ENCODE measurements at regions not wholly inside any gene's neighbourhood (a gene's known extent, or its start where the extent isn't known, plus 50 kb on each side); places are given as distances from the start of the nearest gene placed in this dataset.

GRCh38 chr6:1536526-1537429, 72.9 kb upstream of the FOXC1 start:
- DNase-seq = peak in 2 of 3 donors; percentile 8 to 36
- peak overlapping the region; percentile 38 to 75 (median 63) for H3K4me3 Mint-ChIP-seq
- peaks cover 0 to 5% (median 5%) of the 10 kb centered on the region in 3 donors for H3K36me3 Mint-ChIP-seq
- H3K27ac Mint-ChIP-seq = peak overlapping the region; percentile 73 to 90 (median 80)
- H3K9me3 Mint-ChIP-seq = no peaks in the 10 kb centered on the region
- H3K27me3 Mint-ChIP-seq (ENCODE audit: low read depth in 3 of 3) = peaks cover 0 to 2% (median 0%) of the 10 kb centered on the region in 3 donors
- peaks cover 15 to 25% of the 10 kb centered on the region in 2 donors for H3K4me1 Mint-ChIP-seq

- no peak for DNase-seq
- H3K36me3 Mint-ChIP-seq = peaks cover 5 to 8% (median 7%) of the 10 kb centered on the region in 3 donors
- H3K4me1 Mint-ChIP-seq = peaks cover 15 to 25% of the 10 kb centered on the region in 2 donors
- H3K27ac Mint-ChIP-seq = peak overlapping the region in 1 of 6 donors; percentile 53
- no peak overlapping the region for H3K4me3 Mint-ChIP-seq
- H3K27me3 Mint-ChIP-seq (ENCODE audit: low read depth in 3 of 3) = peaks cover 0 to 2% (median 2%) of the 10 kb centered on the region in 3 donors
- H3K9me3 Mint-ChIP-seq = no peaks in the 10 kb centered on the region
Measured at GRCh38 chr6:1538369-1538768, 71.3 kb upstream of the FOXC1 start.

- no peaks in the 10 kb centered on the region for H3K9me3 Mint-ChIP-seq
- peak overlapping the region in 1 of 6 donors; percentile 36 for H3K27ac Mint-ChIP-seq
- DNase-seq = no peak
- H3K4me1 Mint-ChIP-seq = peaks cover 15 to 25% of the 10 kb centered on the region in 2 donors
- H3K36me3 Mint-ChIP-seq = peaks cover 5 to 14% (median 12%) of the 10 kb centered on the region in 3 donors
- peaks cover 0 to 4% (median 3%) of the 10 kb centered on the region in 3 donors for H3K27me3 Mint-ChIP-seq (ENCODE audit: low read depth in 3 of 3)
- no peak overlapping the region for H3K4me3 Mint-ChIP-seq
Measured at GRCh38 chr6:1538810-1539478, 70.8 kb upstream of the FOXC1 start.

- H3K4me3 Mint-ChIP-seq = no peak overlapping the region
Measured at GRCh38 chr6:1540864-1541521, 68.7 kb upstream of the FOXC1 start.

GRCh38 chr6:1542335-1542734, 67.4 kb upstream of the FOXC1 start:
- no peak overlapping the region for H3K27ac Mint-ChIP-seq
- H3K36me3 Mint-ChIP-seq = peaks cover 5 to 27% (median 19%) of the 10 kb centered on the region in 3 donors
- H3K4me1 Mint-ChIP-seq = peaks cover 4 to 12% of the 10 kb centered on the region in 2 donors
- no peak overlapping the region for H3K4me3 Mint-ChIP-seq
- no peak for DNase-seq
- peaks cover 0 to 4% (median 3%) of the 10 kb centered on the region in 3 donors for H3K27me3 Mint-ChIP-seq (ENCODE audit: low read depth in 3 of 3)
- H3K9me3 Mint-ChIP-seq = no peaks in the 10 kb centered on the region

More at GRCh38 chr6:1540864-1541521, 68.7 kb upstream of the FOXC1 start:
- Mint-ChIP-seq H3K27ac (peak overlapping the region in 2 of 6 donors; percentile 0 to 1), H3K27me3 (ENCODE audit: low read depth in 3 of 3) (peaks cover 0 to 4% (median 3%) of the 10 kb centered on the region in 3 donors), H3K4me1 (peaks cover 15 to 25% of the 10 kb centered on the region in 2 donors), H3K36me3 (peaks cover 5 to 20% (median 19%) of the 10 kb centered on the region in 3 donors), H3K9me3 (no peaks in the 10 kb centered on the region)
- no peak for DNase-seq

- no peaks in the 10 kb centered on the region for H3K9me3 Mint-ChIP-seq
Measured at GRCh38 chr6:1542764-1543163, 67.0 kb upstream of the FOXC1 start.

GRCh38 chr6:1544000-1544399, 65.7 kb upstream of the FOXC1 start:
- Mint-ChIP-seq H3K9me3 (no peaks in the 10 kb centered on the region), H3K36me3 (peaks cover 5 to 37% (median 28%) of the 10 kb centered on the region in 3 donors), H3K4me1 (no peaks in the 10 kb centered on the region), H3K27ac (no peak overlapping the region), H3K4me3 (no peak overlapping the region), H3K27me3 (ENCODE audit: low read depth in 3 of 3) (peaks cover 0 to 4% (median 3%) of the 10 kb centered on the region in 3 donors)
- no peak for DNase-seq

More at GRCh38 chr6:1542764-1543163, 67.0 kb upstream of the FOXC1 start:
- Mint-ChIP-seq H3K4me1 (peaks cover under 1 to 7% of the 10 kb centered on the region in 2 donors), H3K4me3 (no peak overlapping the region), H3K36me3 (peaks cover 5 to 30% (median 19%) of the 10 kb centered on the region in 3 donors), H3K27ac (no peak overlapping the region), H3K27me3 (ENCODE audit: low read depth in 3 of 3) (peaks cover 0 to 4% (median 3%) of the 10 kb centered on the region in 3 donors)
- no peak for DNase-seq

- no peak for DNase-seq
- H3K4me1 Mint-ChIP-seq = no peaks in the 10 kb centered on the region
- no peak overlapping the region for H3K27ac Mint-ChIP-seq
- H3K9me3 Mint-ChIP-seq = no peaks in the 10 kb centered on the region
- no peak overlapping the region for H3K4me3 Mint-ChIP-seq
- peaks cover 5 to 41% (median 28%) of the 10 kb centered on the region in 3 donors for H3K36me3 Mint-ChIP-seq
- H3K27me3 Mint-ChIP-seq (ENCODE audit: low read depth in 3 of 3) = peaks cover 0 to 4% (median 3%) of the 10 kb centered on the region in 3 donors
Measured at GRCh38 chr6:1544603-1545002, 65.1 kb upstream of the FOXC1 start.

GRCh38 chr6:1545654-1546053, 64.1 kb upstream of the FOXC1 start:
- H3K27me3 Mint-ChIP-seq (ENCODE audit: low read depth in 3 of 3) = peaks cover 1 to 4% (median 3%) of the 10 kb centered on the region in 3 donors
- peaks cover 0 to 4% of the 10 kb centered on the region in 2 donors for H3K4me1 Mint-ChIP-seq
- H3K9me3 Mint-ChIP-seq = no peaks in the 10 kb centered on the region
- no peak for DNase-seq
- peaks cover 5 to 39% (median 28%) of the 10 kb centered on the region in 3 donors for H3K36me3 Mint-ChIP-seq
- H3K4me3 Mint-ChIP-seq = no peak overlapping the region
- H3K27ac Mint-ChIP-seq = peak overlapping the region in 1 of 6 donors; percentile 36

- no peak for DNase-seq
- Mint-ChIP-seq H3K27ac (no peak overlapping the region), H3K4me1 (peaks cover 9 to 25% of the 10 kb centered on the region in 2 donors), H3K36me3 (peaks cover 0 to 36% (median 28%) of the 10 kb centered on the region in 3 donors), H3K27me3 (ENCODE audit: low read depth in 3 of 3) (peaks cover 2 to 13% (median 3%) of the 10 kb centered on the region in 3 donors), H3K4me3 (no peak overlapping the region), H3K9me3 (no peaks in the 10 kb centered on the region)
Measured at GRCh38 chr6:1547785-1548184, 61.9 kb upstream of the FOXC1 start.

GRCh38 chr6:1551249-1551648, 58.5 kb upstream of the FOXC1 start:
- Mint-ChIP-seq H3K27me3 (ENCODE audit: low read depth in 3 of 3) (peaks cover 3 to 20% (median 9%) of the 10 kb centered on the region in 3 donors), H3K36me3 (peaks cover 0 to 18% (median 10%) of the 10 kb centered on the region in 3 donors), H3K4me1 (peaks cover 34 to 56% of the 10 kb centered on the region in 2 donors), H3K4me3 (no peak overlapping the region), H3K27ac (peak overlapping the region in 1 of 6 donors; percentile 62), H3K9me3 (no peaks in the 10 kb centered on the region)
- no peak for DNase-seq

- H3K36me3 Mint-ChIP-seq = peaks cover 0 to 14% (median 10%) of the 10 kb centered on the region in 3 donors
- H3K4me1 Mint-ChIP-seq = peaks cover 34 to 62% of the 10 kb centered on the region in 2 donors
- peak overlapping the region in 1 of 5 donors; percentile 18 for H3K4me3 Mint-ChIP-seq
- H3K27me3 Mint-ChIP-seq (ENCODE audit: low read depth in 3 of 3) = peaks cover 3 to 23% (median 12%) of the 10 kb centered on the region in 3 donors
- peak overlapping the region in 1 of 6 donors; percentile 80 for H3K27ac Mint-ChIP-seq
- no peaks in the 10 kb centered on the region for H3K9me3 Mint-ChIP-seq
- DNase-seq = peak; percentile 7 to 35 (median 17)
Measured at GRCh38 chr6:1552296-1552761, 57.4 kb upstream of the FOXC1 start.

- Mint-ChIP-seq H3K27me3 (ENCODE audit: low read depth in 3 of 3) (peaks cover 3 to 26% (median 12%) of the 10 kb centered on the region in 3 donors), H3K9me3 (no peaks in the 10 kb centered on the region), H3K4me3 (peak overlapping the region; percentile 82 to 89 (median 87)), H3K36me3 (peaks cover 0 to 4% (median under 1%) of the 10 kb centered on the region in 3 donors), H3K27ac (peak overlapping the region; percentile 84 to 96 (median 90)), H3K4me1 (peaks cover 40 to 69% of the 10 kb centered on the region in 2 donors)
- no peak for DNase-seq
Measured at GRCh38 chr6:1553562-1554083, 56.1 kb upstream of the FOXC1 start.

All from immature natural killer cell (primary cell).